K562 (cell line): ENCODE measurements at regions not wholly inside any gene's neighbourhood (a gene's known extent, or its start where the extent isn't known, plus 50 kb on each side); places are given as distances from the start of the nearest gene placed in this dataset.

Experiments used
- ARID3A ChIP-seq: IDR thresholded peaks from 2 replicates; pipeline ENCODE4 v1.6.1; 2012; ENCODE audit warnings: low read depth, low read length, improper control_type of control experiment, borderline replicate concordance
- CTCF ChIP-seq, 3 experiments: IDR thresholded peaks in 2 of 3; conservative IDR thresholded peaks in 1 of 3; 2 replicates each; pipeline ENCODE4 v1.5.1; 2011 to 2012; ENCODE audit warnings: low read length in 3 of 3, mild to moderate bottlenecking in 3 of 3, control low read depth in 2 of 3, improper control_type of control experiment in 1 of 3, inconsistent platforms in 1 of 3, low read depth in 1 of 3, mixed read lengths in 1 of 3, moderate library complexity in 1 of 3; ENCODE audit not compliant: insufficient read depth in 2 of 3
- E2F1 ChIP-seq: sonication (generic); formaldehyde crosslinking; IDR thresholded peaks from 2 replicates; pipeline ENCODE4 v1.8.1; 2023; ENCODE audit warnings: mild to moderate bottlenecking, missing genetic modification reagents, moderate library complexity
- E2F5 ChIP-seq: sonication (generic); formaldehyde crosslinking; IDR thresholded peaks from 2 replicates; pipeline ENCODE4 v1.8.0; 2022; ENCODE audit warnings: mild to moderate bottlenecking, missing genetic modification reagents
- GABPB2 ChIP-seq: fragments of 250-450 bp; sonication (Bioruptor Pico); conservative IDR thresholded peaks from 2 replicates; pipeline ENCODE4 v1.5.1; 2021; ENCODE audit warnings: mild to moderate bottlenecking
- HEY1 ChIP-seq: fragments of 250-450 bp; sonication (Bioruptor Pico); IDR thresholded peaks from 2 replicates; pipeline ENCODE4 v1.5.0; 2020; ENCODE audit warnings: mild to moderate bottlenecking, moderate library complexity, borderline replicate concordance
- POLR2A ChIP-seq: fragments of 450-650 bp; conservative IDR thresholded peaks from 2 replicates; pipeline ENCODE4 v1.6.1; 2016
- TAF15 ChIP-seq: fragments of 200-400 bp; formaldehyde crosslinking; IDR thresholded peaks from 2 replicates; pipeline ENCODE4 v1.6.1; 2017; ENCODE audit warnings: mild to moderate bottlenecking, low read depth, low read length, moderate library complexity
- ZNF232 ChIP-seq: sonication (generic); formaldehyde crosslinking; IDR thresholded peaks from 2 replicates; pipeline ENCODE4 v1.8.0; 2022; ENCODE audit warnings: mild to moderate bottlenecking, missing genetic modification reagents

- TF ChIP-seq E2F1 (CRISPR knock-in tag) (no peak), CTCF (IDR thresholded peaks at IDR 0.05 in 2 of 3, conservative IDR thresholded peaks at IDR 0.05 in 1 of 3; ENCODE audit: insufficient read depth in 2 of 3, low read depth in 1 of 3, low read length in 3 of 3) (no peak), GABPB2 (CRISPR knock-in tag) (no peak), POLR2A (no peak), HEY1 (CRISPR knock-in tag) (no peak), TAF15 (no peak), E2F5 (CRISPR knock-in tag) (no peak), ARID3A (no peak), ZNF232 (CRISPR knock-in tag) (no peak)
Measured at GRCh38 chr1:81553503-81553902, 247.2 kb upstream of the ADGRL2 start.
